Psoas muscle (tissue), 7 donors: ENCODE measurements at regions not wholly inside any gene's neighbourhood (a gene's known extent, or its start where the extent isn't known, plus 50 kb on each side); places are given as distances from the start of the nearest gene placed in this dataset.

Experiments used
- ATAC-seq, 4 donors: fragments of 200-7000 bp; cut with Tn5 transposase; one replicate each; pipeline ENCODE4 v1.9.1; 2020; ENCODE audit warnings: moderate library complexity in 3 of 4, mild to moderate bottlenecking in 2 of 4
- DNase-seq, 2 donors: peaks; one replicate each; pipeline ENCODE4 v3.0.0-alpha.2; 2020
- H3K27ac ChIP-seq: fragments of 200-600 bp; one replicate; pipeline ENCODE4 v1.8.0; 2022
- H3K27me3 ChIP-seq, 3 donors: fragments of 200-600 bp in 1 of 3; one replicate each; pipeline versions ENCODE4 v1.6.1 to v1.8.0; 2013 to 2022; ENCODE audit warnings: low read length in 2 of 3, mild to moderate bottlenecking in 2 of 3, moderate library complexity in 1 of 3; ENCODE audit not compliant: insufficient read depth in 3 of 3
- H3K36me3 ChIP-seq, 2 donors: fragments of 200-600 bp in 1 of 2; one replicate each; pipeline versions ENCODE4 v1.6.1 to v1.8.0; 2013 to 2022; ENCODE audit warnings: low read depth in 1 of 2, mild to moderate bottlenecking in 1 of 2, moderate library complexity in 1 of 2; ENCODE audit not compliant: insufficient read depth in 1 of 2
- H3K4me1 ChIP-seq: fragments of 200-600 bp; one replicate; pipeline ENCODE4 v1.8.0; 2022
- H3K4me3 ChIP-seq: fragments of 200-600 bp; one replicate; pipeline ENCODE4 v1.8.0; 2022; ENCODE audit warnings: mild to moderate bottlenecking
- H3K9me3 ChIP-seq: fragments of 200-600 bp; one replicate; pipeline ENCODE4 v1.8.0; 2022
- WGBS, 3 donors: extraction: QIAGEN DNeasy Blood & Tissue Kit; methylation state at CpG; one replicate each; pipeline versions ENCODE4 v1.1.6 to v1.1.7; 2013; 5-methylcytosine and 5-hydroxymethylcytosine counted together
- intact Hi-C, 2 donors: fragments of 100-400 bp; cut with DNase I; formaldehyde crosslinking; loops; one replicate each; pipeline versions ENCODE4 v1.11.0 to v1.14.2; 2022
- TF ChIP-seq, protein P1 (sequence below): fragments of 200-600 bp; IDR thresholded peaks from one replicate; pipeline ENCODE4 v1.8.0; 2022; ENCODE audit warnings: antibody characterized with exemption
- donor health status: healthy with polysubstance abuse.
- donor health status: DM: no; HTN: no; CAD: no; lungs with moderate emphysema.
- donor health status: Bipolar disorder and iron deficiency.
- donor health status: healthy.
- donor health status: DM: yes; HTN: yes; CAD: no.
- donor health status: DM: no; HTN: no; CAD: no.
- donor health status: DM: yes; HTN: yes; CAD: no.

DNA sequence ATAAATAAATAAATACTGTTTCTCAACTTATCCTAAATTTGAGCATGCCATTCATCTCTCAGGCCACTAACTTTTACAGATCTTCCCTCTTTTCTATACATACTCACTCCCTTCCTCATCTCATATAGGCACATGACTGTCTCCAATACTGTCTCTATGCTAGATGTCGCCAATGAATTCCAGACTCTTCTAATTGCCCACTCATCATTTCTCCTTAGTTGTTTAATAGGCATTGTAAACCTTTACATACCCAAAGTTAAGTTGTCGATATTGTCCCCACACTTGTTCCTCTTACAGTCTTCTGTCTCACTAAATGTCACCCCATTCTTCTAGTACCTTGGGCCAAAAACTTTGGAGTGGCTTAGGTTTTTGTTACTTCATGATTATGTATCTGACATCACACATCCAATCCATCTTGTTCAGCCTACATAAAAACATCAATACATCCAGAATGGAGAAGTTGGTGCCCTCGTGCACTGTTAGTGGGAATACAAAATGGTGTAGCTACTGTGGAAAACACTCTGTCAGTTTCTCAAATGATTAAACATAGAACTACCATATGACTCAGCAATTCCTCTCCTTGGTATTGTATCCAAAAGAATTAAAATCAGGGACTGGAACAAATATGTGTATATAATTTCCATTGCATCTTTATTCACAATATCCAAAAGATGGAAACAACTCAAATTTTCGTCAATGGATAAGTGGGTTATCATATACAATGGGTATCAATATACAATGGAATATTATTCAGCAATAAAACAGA, 935.1 kb downstream of the SLC4A3 start:
- Histone ChIP-seq H3K36me3 (no peaks in the 10 kb centered on the region), H3K4me1 (no peaks in the 10 kb centered on the region), H3K27me3 (no peaks in the 10 kb centered on the region), H3K27ac (no peak overlapping the region), H3K4me3 (no peak overlapping the region), H3K9me3 (no peaks in the 10 kb centered on the region)
- intact Hi-C loops = no loop called here
- TF ChIP-seq, protein P1, sequence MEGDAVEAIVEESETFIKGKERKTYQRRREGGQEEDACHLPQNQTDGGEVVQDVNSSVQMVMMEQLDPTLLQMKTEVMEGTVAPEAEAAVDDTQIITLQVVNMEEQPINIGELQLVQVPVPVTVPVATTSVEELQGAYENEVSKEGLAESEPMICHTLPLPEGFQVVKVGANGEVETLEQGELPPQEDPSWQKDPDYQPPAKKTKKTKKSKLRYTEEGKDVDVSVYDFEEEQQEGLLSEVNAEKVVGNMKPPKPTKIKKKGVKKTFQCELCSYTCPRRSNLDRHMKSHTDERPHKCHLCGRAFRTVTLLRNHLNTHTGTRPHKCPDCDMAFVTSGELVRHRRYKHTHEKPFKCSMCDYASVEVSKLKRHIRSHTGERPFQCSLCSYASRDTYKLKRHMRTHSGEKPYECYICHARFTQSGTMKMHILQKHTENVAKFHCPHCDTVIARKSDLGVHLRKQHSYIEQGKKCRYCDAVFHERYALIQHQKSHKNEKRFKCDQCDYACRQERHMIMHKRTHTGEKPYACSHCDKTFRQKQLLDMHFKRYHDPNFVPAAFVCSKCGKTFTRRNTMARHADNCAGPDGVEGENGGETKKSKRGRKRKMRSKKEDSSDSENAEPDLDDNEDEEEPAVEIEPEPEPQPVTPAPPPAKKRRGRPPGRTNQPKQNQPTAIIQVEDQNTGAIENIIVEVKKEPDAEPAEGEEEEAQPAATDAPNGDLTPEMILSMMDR = no peak
- no peak for DNase-seq
- no peak for ATAC-seq
- WGBS, 3 donors = 89 to 95% (median 91%) methylated on average over 4 of the region's 4 CpGs

DNA sequence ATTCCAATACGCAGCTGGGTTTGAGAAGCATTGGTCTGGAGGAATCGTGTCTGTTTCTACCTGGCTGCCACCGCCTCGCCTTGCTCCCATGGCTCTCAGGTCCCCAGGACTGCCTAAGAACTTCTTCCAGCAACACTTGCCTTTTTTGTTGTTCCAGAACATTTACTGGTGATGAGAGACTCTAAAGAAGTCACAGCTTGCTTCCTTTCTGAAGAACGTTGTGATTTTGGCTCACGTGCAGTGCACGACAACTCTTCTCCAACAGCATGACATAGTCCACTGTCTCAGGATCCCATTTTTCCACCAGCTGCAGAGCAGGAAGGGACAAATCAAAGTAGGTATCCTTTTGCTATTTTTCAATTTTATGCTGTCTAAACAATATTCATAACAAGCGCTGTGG, 940.9 kb downstream of the SLC4A3 start:
- H3K4me3 ChIP-seq = no peak overlapping the region
- no peak for DNase-seq
- H3K27ac ChIP-seq = no peak overlapping the region
- no peak for ATAC-seq
- no peaks in the 10 kb centered on the region for H3K27me3 ChIP-seq
- H3K4me1 ChIP-seq = no peaks in the 10 kb centered on the region
- WGBS, 3 donors = 55 to 65% (median 57%) methylated on average over 8 of the region's 8 CpGs
- intact Hi-C loops = no loop called here
- H3K36me3 ChIP-seq = no peaks in the 10 kb centered on the region
- TF ChIP-seq, protein P1 = no peak
- no peaks in the 10 kb centered on the region for H3K9me3 ChIP-seq

DNA sequence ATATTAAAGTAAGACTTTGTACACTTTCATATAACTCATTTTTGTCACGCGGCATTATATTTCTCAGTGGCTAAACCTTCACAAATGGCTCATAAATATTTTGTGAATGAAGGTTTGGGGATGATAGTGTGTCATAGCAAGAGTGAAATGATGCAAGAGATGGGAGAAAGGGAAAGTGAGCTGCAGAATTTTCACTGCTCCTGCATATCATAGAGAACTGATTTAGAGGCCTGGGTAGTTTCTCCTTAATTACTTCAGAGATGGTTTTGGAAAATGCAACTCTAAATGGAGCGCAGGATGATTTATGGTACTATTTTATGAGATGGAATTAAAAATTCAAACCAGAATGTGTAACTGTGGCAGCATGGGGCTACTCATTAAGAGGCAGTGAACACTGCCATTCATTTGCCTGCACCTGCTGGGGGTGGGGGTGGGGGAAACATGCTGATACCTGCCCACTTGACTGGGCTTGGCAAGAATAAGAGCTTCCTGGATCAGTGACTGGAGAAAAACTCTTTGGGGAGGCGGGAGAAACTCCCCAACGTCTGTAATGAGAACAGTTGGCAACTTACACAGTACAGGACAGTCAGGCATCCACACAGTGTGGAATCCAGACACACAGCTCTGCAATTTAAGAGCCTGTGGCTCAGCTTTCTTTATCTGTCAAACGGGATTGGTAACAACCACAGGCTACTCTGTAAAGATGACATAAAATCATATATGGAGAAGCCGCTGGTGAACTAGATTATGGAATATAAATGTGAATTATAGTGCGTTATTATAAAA, 941.9 kb downstream of the SLC4A3 start:
- Histone ChIP-seq H3K36me3 (no peaks in the 10 kb centered on the region), H3K4me1 (no peaks in the 10 kb centered on the region), H3K4me3 (no peak overlapping the region), H3K9me3 (no peaks in the 10 kb centered on the region), H3K27ac (no peak overlapping the region), H3K27me3 (no peaks in the 10 kb centered on the region)
- intact Hi-C loops = no loop called here
- WGBS, 3 donors = 67 to 72% (median 69%) methylated on average over 8 of the region's 8 CpGs
- TF ChIP-seq, protein P1 = no peak
- no peak for ATAC-seq
- no peak for DNase-seq

DNA sequence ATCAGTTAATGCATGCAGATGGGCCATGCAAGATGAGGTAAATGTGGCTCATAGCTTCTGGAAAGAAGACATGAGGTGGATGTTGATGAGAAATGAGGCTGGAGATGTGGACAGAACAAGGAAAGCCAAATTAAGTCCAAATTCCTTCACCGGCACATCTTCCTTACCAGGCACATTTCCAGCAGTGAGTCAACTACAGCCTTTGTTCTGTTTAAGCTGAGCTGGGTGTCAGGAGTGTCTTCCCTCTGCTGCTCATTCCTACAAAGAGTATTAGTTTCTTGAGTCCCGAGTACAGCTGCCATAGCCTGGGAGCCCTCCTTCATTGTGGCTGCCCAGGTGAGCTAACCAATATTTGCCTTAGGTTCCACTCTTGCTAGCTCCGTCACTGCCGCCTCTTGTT, 945.0 kb downstream of the SLC4A3 start:
- Histone ChIP-seq H3K36me3 (no peaks in the 10 kb centered on the region), H3K4me1 (no peaks in the 10 kb centered on the region), H3K27me3 (no peaks in the 10 kb centered on the region), H3K4me3 (no peak overlapping the region), H3K9me3 (no peaks in the 10 kb centered on the region), H3K27ac (no peak overlapping the region)
- intact Hi-C loops = no loop called here
- WGBS, 3 donors = 81 to 85% (median 81%) methylated on average over 4 of the region's 4 CpGs
- ATAC-seq (no peak), DNase-seq (no peak)
- TF ChIP-seq, protein P1 = no peak
